GM18909 (cell line): ENCODE measurements at regions not wholly inside any gene's neighbourhood (a gene's known extent, or its start where the extent isn't known, plus 50 kb on each side); places are given as distances from the start of the nearest gene placed in this dataset.
"Not testable (repeated sequence)": the region's sequence is repeated elsewhere in the genome, so short reads cannot be mapped to it uniquely, and the experiment has no call there.

Experiments
- ATAC-seq: cut with Tn5 transposase; IDR thresholded peaks from one replicate; pipeline ENCODE4 v1.9.1; 2021; ENCODE audit warnings: mild to moderate bottlenecking; ENCODE audit not compliant: unreplicated experiment, poor library complexity

- ATAC-seq = no peak
These were observed 344.8 kb upstream of the HS6ST1 start for GRCh38 chr2:128663371-128664050.

GRCh38 chr2:128664499-128664971, 345.9 kb upstream of the HS6ST1 start:
- ATAC-seq = no peak

DNA sequence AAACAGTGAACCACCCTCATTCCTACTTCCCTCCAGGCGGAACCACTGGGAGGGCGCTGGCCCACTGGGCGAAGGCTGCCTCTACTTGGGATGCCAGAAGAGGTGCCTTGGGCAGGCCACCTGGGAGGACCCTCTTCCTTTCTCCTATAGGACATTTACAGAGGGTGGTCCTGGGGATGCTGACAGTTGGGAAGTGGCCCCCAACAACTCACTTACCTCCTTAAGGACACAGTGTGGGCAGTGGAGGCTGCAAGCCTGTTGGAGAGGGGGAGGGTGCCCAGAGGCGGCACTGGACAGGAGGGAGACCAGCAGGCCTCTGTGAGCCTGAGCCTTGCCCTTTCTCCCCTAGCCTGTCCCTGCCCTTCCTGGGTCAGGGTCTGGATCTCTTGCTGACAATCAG, 346.4 kb upstream of the HS6ST1 start:
- ATAC-seq = no peak

- ATAC-seq = no peak
These were observed 347.9 kb upstream of the HS6ST1 start for GRCh38 chr2:128666596-128666995.

GRCh38 chr2:128667391-128667790, 348.7 kb upstream of the HS6ST1 start:
- no peak for ATAC-seq

DNA sequence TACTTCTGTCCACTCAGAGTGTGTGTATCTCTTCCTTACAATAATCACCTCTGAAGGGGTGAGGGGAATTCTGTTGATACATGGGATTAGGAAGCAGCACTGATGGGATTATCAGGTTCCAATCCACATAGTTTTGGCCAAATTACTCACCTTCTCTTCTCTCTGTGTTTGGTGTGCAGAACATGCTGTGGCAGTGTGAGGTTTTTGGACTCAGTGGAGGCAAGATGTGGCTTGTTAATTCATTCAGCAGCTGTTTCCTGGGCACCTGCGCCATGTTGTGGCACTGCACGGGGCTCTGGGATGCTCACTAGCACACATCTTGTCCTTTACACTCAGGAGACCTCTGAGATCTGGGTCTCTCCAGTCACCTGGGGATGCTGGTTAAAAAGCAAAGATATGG, 350.3 kb upstream of the HS6ST1 start:
- ATAC-seq = no peak

GRCh38 chr2:128670066-128670465, 351.4 kb upstream of the HS6ST1 start:
- no peak for ATAC-seq

DNA sequence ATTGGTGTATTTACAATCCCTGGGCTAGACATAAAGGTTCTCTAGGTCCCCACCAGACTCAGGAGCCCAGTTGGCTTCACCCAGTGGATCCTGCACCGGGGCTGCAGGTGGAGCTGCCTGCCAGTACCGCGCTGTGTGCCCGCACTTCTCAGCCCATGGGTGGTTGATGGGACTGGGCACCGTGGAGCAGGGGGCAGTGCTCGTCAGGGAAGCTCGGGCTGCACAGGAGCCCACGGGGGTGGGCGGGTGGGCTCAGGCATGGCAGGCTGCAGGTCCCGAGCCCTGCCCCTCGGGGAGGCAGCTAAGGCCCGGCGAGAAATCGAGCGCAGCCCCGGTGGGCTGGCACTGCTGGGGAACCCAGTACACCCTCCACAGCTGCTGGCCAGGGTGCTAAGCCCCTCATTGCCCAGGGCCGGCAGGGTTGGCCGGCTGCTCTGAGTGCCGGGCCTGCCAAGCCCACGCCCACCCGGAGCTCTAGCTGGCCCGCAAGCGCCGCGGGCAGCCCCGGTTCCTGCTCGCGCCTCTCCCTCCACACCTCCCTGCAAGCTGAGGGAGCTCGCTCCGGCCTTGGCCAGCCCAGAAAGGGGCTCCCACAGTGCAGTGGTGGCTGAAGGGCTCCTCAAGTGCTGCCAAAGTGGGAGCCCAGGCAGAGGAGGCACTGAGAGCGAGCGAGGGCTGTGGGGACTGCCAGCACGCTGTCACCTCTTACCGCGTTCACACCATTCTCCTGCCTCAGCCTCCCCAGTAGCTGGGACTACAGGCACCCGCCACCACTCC, 353.5 kb upstream of the HS6ST1 start:
- ATAC-seq = not testable (repeated sequence)

DNA sequence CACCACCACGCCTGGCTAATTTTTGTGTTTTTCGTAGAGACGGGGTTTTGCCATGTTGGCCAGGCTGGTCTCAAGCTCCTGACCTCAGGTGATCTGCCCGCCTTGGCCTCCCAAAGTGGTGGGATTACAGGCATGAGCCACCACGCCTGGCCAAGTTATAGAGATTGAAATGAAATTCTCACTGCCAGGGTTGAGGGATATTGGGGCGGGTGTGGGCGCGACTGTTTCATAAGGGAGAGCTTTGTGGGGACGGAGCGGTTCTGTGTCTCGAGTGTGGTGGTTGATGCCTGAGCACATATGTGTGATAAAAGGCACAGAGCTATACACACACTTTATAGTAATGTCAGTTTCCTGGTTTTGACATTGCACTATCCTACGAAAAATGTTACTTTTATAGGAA, 361.0 kb upstream of the HS6ST1 start:
- not testable (repeated sequence) for ATAC-seq

GRCh38 chr2:128681507-128681906, 362.8 kb upstream of the HS6ST1 start:
- ATAC-seq = no peak

DNA sequence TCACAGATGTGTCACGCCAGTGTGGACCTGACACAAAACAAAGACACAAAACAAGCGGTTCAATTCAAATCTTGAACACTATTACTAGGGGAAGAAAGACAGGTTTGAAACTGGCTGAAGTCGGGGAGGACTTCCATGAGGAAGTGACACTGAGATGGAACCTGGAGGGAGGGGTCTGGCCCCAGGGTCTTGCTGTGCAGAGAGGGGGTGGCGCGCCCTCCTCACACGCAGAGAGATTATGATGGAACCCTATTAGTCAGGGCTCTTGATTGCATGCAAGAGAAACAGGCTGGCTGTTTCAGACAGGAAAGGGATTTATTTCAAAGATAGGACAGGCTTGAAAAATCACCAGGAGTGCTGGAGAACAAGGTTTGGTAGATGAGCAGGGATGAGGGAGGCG, 363.6 kb upstream of the HS6ST1 start:
- ATAC-seq = no peak

GRCh38 chr2:128682729-128683284, 364.1 kb upstream of the HS6ST1 start:
- ATAC-seq = no peak

- ATAC-seq = no peak
These were observed 365.9 kb upstream of the HS6ST1 start for GRCh38 chr2:128684523-128684922.

- peak; percentile 44 for ATAC-seq
These were observed 367.3 kb upstream of the HS6ST1 start for GRCh38 chr2:128685841-128686496.

- ATAC-seq = peak; percentile 77
These were observed 367.8 kb upstream of the HS6ST1 start for GRCh38 chr2:128686497-128686859.

GRCh38 chr2:128686881-128687555, 368.4 kb upstream of the HS6ST1 start:
- peak; percentile 5 for ATAC-seq

DNA sequence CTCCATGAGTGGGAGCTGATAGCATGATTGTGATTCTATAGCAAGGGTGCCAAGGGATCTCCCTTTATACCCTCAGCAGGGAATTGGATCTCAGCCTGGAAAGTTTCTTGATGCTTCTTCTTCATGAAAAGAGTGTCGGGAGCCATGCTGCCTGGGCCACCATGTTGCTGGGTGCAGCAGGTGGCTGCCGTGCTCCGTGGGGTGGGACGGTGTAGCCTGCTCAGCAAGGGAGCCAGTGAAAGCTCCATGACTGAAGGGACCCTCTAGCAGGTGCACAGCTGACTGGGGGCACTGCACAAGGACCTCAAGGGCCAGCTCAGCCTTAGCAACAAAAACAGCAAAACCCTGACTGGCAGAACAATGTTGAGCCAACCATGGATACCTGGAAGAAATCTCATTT, 368.9 kb upstream of the HS6ST1 start:
- no peak for ATAC-seq

- no peak for ATAC-seq
These were observed 371.3 kb upstream of the HS6ST1 start for GRCh38 chr2:128689971-128690370.

DNA sequence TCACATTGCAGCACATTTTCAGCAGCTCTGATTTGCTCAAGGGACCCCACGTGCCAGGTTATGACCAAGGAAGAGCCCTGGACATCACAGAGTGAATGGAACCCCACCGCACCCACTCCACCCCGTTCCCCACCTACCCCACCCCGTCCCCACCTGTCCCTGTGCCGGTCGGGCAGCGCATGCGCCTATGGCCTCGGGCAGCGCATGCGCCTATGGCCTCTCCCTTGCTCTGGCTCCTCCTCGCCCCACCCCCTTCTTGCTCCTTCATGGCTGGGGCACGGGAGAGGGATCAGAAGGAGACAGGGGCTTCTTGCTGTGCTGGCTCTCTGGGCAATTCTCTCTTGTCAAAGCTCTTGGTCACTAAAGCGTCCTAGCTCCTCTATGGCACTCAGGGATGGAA, 371.8 kb upstream of the HS6ST1 start:
- no peak for ATAC-seq

- ATAC-seq = no peak
These were observed 372.2 kb upstream of the HS6ST1 start for GRCh38 chr2:128690869-128691268.
